EH (cell line): ENCODE measurements at regions not wholly inside any gene's neighbourhood (a gene's known extent, or its start where the extent isn't known, plus 50 kb on each side); places are given as distances from the start of the nearest gene placed in this dataset.

Experiments
- DNase-seq: peaks from one replicate; pipeline ENCODE4 v3.0.0-alpha.2; 2015; ENCODE audit warnings: low read depth

GRCh38 chr14:104440297-104440956 lies 139.1 kb upstream of the C14orf180 start:
- no peak for DNase-seq

- DNase-seq: no peak
Measured at GRCh38 chr14:104441275-104442106, 138.1 kb upstream of the C14orf180 start.

GRCh38 chr14:104442107-104442551 lies 137.4 kb upstream of the C14orf180 start:
- DNase-seq: no peak

GRCh38 chr14:104442631-104443390 lies 136.8 kb upstream of the C14orf180 start:
- no peak for DNase-seq

- DNase-seq: no peak
Measured at GRCh38 chr14:104443391-104444158, 136.0 kb upstream of the C14orf180 start.

GRCh38 chr14:104444159-104445030 lies 135.2 kb upstream of the C14orf180 start:
- no peak for DNase-seq

- no peak for DNase-seq
Measured at GRCh38 chr14:104445086-104445485, 134.5 kb upstream of the C14orf180 start.

- DNase-seq: no peak
Measured at GRCh38 chr14:104445832-104446381, 133.7 kb upstream of the C14orf180 start.

GRCh38 chr14:104446611-104447010 lies 133.0 kb upstream of the C14orf180 start:
- DNase-seq: no peak

GRCh38 chr14:104447750-104448149 lies 131.8 kb upstream of the C14orf180 start:
- no peak for DNase-seq

- no peak for DNase-seq
Measured at GRCh38 chr14:104448321-104448720, 131.2 kb upstream of the C14orf180 start.

- DNase-seq: no peak
Measured at GRCh38 chr14:104448721-104449120, 130.8 kb upstream of the C14orf180 start.

GRCh38 chr14:104450811-104451401 lies 128.7 kb upstream of the C14orf180 start:
- no peak for DNase-seq

GRCh38 chr14:104451474-104451873 lies 128.1 kb upstream of the C14orf180 start:
- no peak for DNase-seq

- no peak for DNase-seq
Measured at GRCh38 chr14:104458845-104459244, 120.7 kb upstream of the C14orf180 start.

GRCh38 chr14:104460791-104461651 lies 118.5 kb upstream of the C14orf180 start:
- DNase-seq: no peak

GRCh38 chr14:104461676-104462449 lies 117.7 kb upstream of the C14orf180 start:
- no peak for DNase-seq
